ENCODE measurements at regions not wholly inside any gene's neighbourhood (a gene's known extent, or its start where the extent isn't known, plus 50 kb on each side); places are given as distances from the start of the nearest gene placed in this dataset.

GRCh38 chr4:170270628-170271027, 180.9 kb upstream of the AADAT start:
- H3K27me3 ChIP-seq = no peaks in the 10 kb centered on the region
- no peak overlapping the region for H3K4me3 ChIP-seq (ENCODE audit: low read depth in 1 of 2, low read length in 1 of 2)
- no peak for TF ChIP-seq CTCF (IDR thresholded peaks at IDR 0.05)

GRCh38 chr4:170269950-170270349, 180.2 kb upstream of the AADAT start:
- Histone ChIP-seq H3K27me3 (no peaks in the 10 kb centered on the region), H3K9me3 (no peaks in the 10 kb centered on the region), H3K27ac (no peak overlapping the region), H3K36me3 (no peaks in the 10 kb centered on the region), H3K4me1 (ENCODE audit: control insufficient read depth in 1 of 2, insufficient read depth in 1 of 2, low read depth in 1 of 2, low read length in 1 of 2) (no peaks in the 10 kb centered on the region), H3K4me3 (ENCODE audit: low read depth in 1 of 2, low read length in 1 of 2) (no peak overlapping the region)
- no peak for TF ChIP-seq CTCF (IDR thresholded peaks at IDR 0.05)

More at GRCh38 chr4:170270628-170271027, 180.9 kb upstream of the AADAT start:
- Histone ChIP-seq H3K4me1 (ENCODE audit: control insufficient read depth in 1 of 2, insufficient read depth in 1 of 2, low read depth in 1 of 2, low read length in 1 of 2) (no peaks in the 10 kb centered on the region), H3K27ac (no peak overlapping the region), H3K9me3 (no peaks in the 10 kb centered on the region), H3K36me3 (no peaks in the 10 kb centered on the region)

GRCh38 chr4:170259631-170260153, 169.9 kb upstream of the AADAT start:
- no peaks in the 10 kb centered on the region for H3K36me3 ChIP-seq
- no peak for TF ChIP-seq CTCF (IDR thresholded peaks at IDR 0.05)
- H3K4me1 ChIP-seq (ENCODE audit: control insufficient read depth in 1 of 2, insufficient read depth in 1 of 2, low read depth in 1 of 2, low read length in 1 of 2) = no peaks in the 10 kb centered on the region
- H3K9me3 ChIP-seq = no peaks in the 10 kb centered on the region
- no peak overlapping the region for H3K4me3 ChIP-seq (ENCODE audit: low read depth in 1 of 2, low read length in 1 of 2)
- no peak overlapping the region for H3K27ac ChIP-seq
- H3K27me3 ChIP-seq = no peaks in the 10 kb centered on the region

- no peak overlapping the region for H3K4me3 ChIP-seq (ENCODE audit: low read depth in 1 of 2, low read length in 1 of 2)
- TF ChIP-seq CTCF (IDR thresholded peaks at IDR 0.05) = no peak
- no peaks in the 10 kb centered on the region for H3K27me3 ChIP-seq
- no peak overlapping the region for H3K27ac ChIP-seq
- H3K4me1 ChIP-seq (ENCODE audit: control insufficient read depth in 1 of 2, insufficient read depth in 1 of 2, low read depth in 1 of 2, low read length in 1 of 2) = no peaks in the 10 kb centered on the region
- H3K36me3 ChIP-seq = no peaks in the 10 kb centered on the region
- H3K9me3 ChIP-seq = no peaks in the 10 kb centered on the region
Measured at GRCh38 chr4:170256807-170257206, 167.1 kb upstream of the AADAT start.

GRCh38 chr4:170248576-170248975, 158.8 kb upstream of the AADAT start:
- Histone ChIP-seq H3K27me3 (no peaks in the 10 kb centered on the region), H3K27ac (no peak overlapping the region), H3K4me1 (ENCODE audit: control insufficient read depth in 1 of 2, insufficient read depth in 1 of 2, low read depth in 1 of 2, low read length in 1 of 2) (no peaks in the 10 kb centered on the region), H3K9me3 (no peaks in the 10 kb centered on the region), H3K36me3 (no peaks in the 10 kb centered on the region), H3K4me3 (ENCODE audit: low read depth in 1 of 2, low read length in 1 of 2) (no peak overlapping the region)
- no peak for TF ChIP-seq CTCF (IDR thresholded peaks at IDR 0.05)

GRCh38 chr4:170248029-170248428, 158.3 kb upstream of the AADAT start:
- H3K27ac ChIP-seq = no peak overlapping the region
- H3K4me3 ChIP-seq (ENCODE audit: low read depth in 1 of 2, low read length in 1 of 2) = no peak overlapping the region
- no peaks in the 10 kb centered on the region for H3K9me3 ChIP-seq
- no peaks in the 10 kb centered on the region for H3K36me3 ChIP-seq
- no peak for TF ChIP-seq CTCF (IDR thresholded peaks at IDR 0.05)
- no peaks in the 10 kb centered on the region for H3K27me3 ChIP-seq
- H3K4me1 ChIP-seq (ENCODE audit: control insufficient read depth in 1 of 2, insufficient read depth in 1 of 2, low read depth in 1 of 2, low read length in 1 of 2) = no peaks in the 10 kb centered on the region
